ENCODE measurements at regions not wholly inside any gene's neighbourhood (a gene's known extent, or its start where the extent isn't known, plus 50 kb on each side); places are given as distances from the start of the nearest gene placed in this dataset.
"Not testable (repeated sequence)": the region's sequence is repeated elsewhere in the genome, so short reads cannot be mapped to it uniquely, and the experiment has no call there.

DNA sequence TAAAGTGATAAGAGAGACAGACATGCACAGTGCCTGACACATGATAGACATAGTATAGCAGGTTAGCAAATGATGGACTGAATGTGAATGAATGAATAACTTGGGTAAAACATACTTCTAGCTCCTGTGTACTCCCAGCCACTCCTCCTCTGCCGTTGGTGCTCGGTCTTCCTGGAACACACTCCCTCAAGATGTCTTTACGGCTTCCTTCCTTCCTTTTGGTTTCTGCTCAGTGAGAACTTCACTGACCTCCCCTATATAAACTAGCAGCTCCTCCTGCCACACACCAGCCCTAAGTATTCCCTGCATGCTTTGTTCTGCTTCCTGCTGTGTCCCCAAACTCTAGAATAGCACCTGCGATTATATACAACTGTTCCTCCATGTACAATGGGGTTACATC, 50.2 kb downstream of the RAD54L2 start:
- DNase-seq (ENCODE audit: extremely low read depth in 1 of 11, low read depth in 9 of 11, low spot score in 4 of 11), result no peak

DNA sequence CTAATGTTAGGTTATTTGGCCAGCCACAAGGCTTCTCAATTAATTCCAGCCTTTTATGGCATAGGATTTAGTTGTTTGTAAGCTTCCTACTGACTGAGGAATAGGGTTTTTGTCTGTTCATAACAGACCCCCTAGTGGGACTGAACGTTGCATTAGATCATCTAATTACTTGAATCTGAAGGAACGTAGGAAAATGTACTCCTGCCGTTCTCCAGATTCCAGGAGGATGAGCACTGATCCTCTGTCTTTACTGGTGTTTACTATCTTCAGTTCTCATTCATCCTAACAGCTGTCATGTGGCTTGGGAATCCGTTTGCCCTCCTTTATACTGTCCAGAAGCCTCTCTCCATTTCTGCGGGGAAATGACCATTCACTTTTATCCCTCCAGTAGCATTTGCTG, 52.7 kb downstream of the RAD54L2 start:
- no peak for DNase-seq (ENCODE audit: extremely low read depth in 1 of 11, low read depth in 9 of 11, low spot score in 4 of 11)

DNA sequence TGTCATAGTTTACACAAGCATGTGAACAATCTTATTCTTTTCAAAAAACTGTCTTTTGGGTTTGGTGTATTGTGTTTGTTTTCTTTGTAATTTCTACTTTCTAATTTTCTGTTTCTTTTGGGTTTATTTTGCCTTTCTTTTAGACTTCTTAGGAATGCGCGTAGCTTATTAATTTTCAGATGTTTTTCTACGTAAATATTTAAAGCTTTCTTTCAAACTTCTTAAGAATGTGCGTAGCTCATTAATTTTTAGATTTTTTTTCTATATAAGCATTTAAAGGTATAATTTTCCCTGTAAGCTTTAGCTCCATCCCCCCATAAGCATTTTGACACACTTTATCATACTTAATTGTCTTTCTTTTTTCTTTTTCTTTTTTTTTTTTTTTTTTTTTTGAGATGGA, 55.2 kb downstream of the RAD54L2 start:
- DNase-seq (ENCODE audit: extremely low read depth in 1 of 11, low read depth in 9 of 11, low spot score in 4 of 11), result no peak

DNA sequence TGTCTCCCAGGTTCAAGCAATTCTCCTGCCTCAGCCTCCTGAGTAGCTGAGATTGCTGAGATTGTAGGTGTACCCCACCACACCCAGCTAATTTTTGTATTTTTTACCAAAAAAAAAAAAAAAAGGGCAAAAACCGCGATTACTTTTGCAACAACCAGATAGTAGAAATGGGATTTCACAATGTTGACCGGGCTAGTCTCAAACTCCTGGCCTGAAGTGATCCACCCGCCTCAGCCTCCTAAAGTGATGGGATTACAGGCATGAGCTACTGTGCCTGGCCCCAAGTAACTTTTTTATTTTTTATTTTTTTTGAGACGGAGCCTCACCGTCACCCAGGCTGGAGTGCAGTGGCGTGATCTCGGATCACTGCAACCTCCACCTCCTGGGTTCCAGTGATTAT, 61.1 kb downstream of the RAD54L2 start:
- not testable (repeated sequence) for DNase-seq (ENCODE audit: extremely low read depth in 1 of 11, low read depth in 9 of 11, low spot score in 4 of 11)

DNA sequence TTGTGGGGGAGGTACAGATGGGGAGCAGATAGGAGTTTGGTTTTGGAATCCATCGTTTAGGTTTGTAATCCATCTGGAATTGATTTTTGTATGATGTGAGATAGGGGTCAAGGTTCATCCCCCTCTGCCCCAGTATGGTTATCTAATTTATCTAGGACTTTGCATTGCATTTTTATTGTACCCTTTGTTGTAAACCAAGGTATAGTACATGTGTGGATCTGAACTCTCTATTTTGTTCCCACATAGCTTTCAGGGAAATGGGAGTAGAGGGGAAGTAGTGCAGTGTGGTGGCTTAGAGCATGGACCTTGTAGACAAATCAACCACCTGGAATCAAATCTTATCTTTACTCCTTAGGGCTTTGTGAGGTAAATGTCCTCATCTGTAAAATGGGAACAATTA, 65.7 kb downstream of the RAD54L2 start:
- DNase-seq (ENCODE audit: extremely low read depth in 1 of 11, low read depth in 9 of 11, low spot score in 4 of 11), result no peak

DNA sequence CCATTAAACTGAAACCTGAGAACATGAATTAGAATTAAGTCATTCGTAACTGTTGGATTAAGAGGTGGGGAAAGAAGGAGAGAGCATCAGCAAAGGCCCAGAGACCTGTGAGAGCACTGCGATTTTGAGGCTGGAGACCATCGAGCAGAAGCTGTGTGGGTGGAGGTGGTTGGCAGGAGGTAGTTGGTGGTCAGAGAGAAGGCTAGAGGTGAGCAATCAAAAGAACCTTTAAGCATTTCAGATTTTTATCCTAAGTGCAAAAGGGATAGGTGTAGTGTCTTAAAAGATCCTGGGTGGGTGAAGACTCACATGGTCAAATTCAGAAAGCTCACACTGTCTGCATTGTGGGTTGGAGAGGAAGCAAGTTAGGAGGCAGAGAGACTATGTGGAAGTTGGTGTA, 65.1 kb upstream of the TEX264 start:
- no peak for DNase-seq (ENCODE audit: extremely low read depth in 1 of 11, low read depth in 9 of 11, low spot score in 4 of 11)

DNA sequence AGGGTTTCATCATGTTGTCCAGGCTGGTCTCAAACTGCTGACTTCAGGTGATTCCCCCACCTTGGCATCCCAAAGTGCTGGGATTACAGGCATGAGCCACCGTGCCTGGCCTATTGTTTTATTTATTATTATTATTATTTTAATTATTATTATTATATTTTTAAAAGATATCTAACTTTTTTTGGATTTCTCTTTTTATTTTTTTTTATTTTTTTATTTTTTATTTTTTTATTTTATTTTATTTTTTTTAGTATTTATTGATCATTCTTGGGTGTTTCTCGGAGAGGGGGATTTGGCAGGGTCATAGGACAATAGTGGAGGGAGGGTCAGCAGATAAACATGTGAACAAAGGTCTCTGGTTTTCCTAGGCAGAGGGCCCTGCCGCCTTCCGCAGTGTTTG, 64.2 kb upstream of the TEX264 start:
- not testable (repeated sequence) for DNase-seq (ENCODE audit: extremely low read depth in 1 of 11, low read depth in 9 of 11, low spot score in 4 of 11)

DNA sequence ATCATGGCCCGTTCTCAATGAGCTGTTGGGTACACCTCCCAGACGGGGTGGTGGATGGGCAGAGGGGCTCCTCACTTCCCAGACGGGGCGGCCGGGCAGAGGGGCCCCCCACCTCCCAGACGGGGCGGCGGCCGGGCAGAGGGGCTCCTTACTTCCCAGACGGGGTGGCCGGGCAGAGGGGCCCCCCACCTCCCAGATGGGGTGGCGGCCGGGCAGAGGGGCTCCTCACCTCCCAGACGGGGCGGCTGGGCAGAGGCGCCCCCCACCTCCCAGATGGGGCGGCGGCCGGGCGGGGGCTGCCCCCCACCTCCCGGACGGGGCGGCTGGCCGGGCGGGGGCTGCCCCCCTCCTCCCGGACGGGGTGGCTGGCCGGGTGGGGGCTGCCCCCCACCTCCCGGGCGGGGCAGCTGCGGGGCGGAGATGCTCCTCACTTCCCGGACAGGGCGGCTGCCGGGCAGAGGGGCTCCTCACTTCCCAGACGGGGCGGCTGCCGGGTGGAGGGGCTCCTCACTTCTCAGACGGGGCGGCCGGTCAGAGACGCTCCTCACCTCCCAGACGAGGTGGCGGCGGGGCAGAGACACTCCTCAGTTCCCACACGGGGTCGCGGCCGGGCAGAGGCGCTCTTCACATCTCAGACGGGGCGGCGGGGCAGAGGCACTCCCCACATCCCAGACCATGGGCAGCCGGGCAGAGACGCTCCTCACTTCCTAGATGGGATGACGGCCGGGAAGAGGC, 63.3 kb upstream of the TEX264 start:
- not testable (repeated sequence) for DNase-seq (ENCODE audit: extremely low read depth in 1 of 11, low read depth in 9 of 11, low spot score in 4 of 11)

DNA sequence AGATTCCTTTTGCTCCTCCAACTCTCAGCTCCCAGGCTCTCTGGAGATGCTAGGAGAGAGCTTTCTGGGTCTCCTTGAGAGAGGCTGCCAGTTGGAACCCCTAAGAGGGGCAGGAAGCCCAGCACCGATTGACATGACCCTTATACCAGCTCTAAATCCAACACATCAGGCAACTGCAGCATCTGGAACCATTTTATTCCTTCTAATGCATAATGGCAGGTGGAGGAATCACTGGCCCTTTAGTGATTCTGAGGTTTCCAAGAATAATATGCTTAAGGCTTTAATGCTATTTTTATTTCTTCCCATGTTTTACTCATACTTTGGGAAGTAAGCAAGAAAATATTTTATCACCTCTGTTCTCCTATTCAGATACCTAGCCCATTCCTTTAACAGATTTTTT, 60.3 kb upstream of the TEX264 start:
- DNase-seq (ENCODE audit: extremely low read depth in 1 of 11, low read depth in 9 of 11, low spot score in 4 of 11), result no peak

DNA sequence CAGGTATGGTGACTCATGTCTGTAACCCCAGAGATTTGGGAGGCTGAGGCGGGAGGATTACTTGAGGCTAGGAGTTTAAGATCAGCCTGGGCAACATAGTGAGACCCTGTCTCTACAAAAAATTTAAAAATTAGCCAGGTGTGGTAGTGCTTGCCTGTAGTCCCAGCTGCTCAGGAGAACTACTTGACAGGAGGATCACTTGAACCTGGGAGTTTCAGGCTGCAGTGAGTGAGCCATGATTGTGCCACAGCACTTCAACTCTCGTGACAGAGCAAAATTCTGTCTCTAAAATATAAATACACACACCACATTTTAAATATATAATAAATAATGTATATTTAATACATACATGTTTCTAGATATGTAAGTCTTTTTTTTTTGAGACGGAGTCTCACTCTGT, 53.5 kb upstream of the TEX264 start:
- no peak for DNase-seq (ENCODE audit: extremely low read depth in 1 of 11, low read depth in 9 of 11, low spot score in 4 of 11)

DNA sequence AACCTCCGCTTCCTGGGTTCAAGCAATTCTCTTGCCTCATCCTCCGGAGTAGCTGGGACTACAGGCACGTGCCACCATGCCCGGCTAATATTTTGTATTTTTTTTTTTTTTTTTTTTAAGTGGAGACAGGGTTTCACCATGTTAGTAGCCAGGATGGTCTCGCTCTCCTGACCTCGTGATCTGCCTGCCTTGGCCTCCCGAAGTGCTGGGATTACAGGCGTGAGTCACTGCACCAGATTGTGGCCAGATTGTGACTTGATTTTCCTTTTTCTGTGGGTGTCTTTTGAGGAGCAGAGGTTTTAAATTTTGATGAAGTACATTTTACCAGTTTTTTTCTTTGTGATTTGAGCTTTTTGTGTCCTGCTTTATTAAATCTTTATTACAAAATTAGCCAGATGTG, 53.0 kb upstream of the TEX264 start:
- not testable (repeated sequence) for DNase-seq (ENCODE audit: extremely low read depth in 1 of 11, low read depth in 9 of 11, low spot score in 4 of 11)

DNA sequence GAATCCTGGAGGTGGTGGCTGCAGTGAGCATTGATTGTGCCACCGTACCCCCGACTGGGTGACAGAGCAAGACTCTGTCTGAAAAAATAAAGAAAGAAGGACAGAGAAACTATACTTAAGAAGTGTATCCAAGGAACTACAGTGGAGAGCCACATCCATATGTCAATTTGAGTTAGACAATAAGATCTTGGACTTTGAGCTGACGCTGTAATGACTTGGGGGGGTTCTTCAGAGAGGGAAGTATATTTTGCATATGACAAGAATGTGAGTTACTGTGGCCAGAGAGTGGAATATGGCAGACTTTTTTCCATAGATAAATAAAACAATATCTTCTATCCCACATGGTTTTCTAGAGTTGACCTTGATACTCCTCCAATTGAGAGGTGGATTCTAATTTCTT, 52.6 kb upstream of the TEX264 start:
- DNase-seq (ENCODE audit: extremely low read depth in 1 of 11, low read depth in 9 of 11, low spot score in 4 of 11), result no peak

DNA sequence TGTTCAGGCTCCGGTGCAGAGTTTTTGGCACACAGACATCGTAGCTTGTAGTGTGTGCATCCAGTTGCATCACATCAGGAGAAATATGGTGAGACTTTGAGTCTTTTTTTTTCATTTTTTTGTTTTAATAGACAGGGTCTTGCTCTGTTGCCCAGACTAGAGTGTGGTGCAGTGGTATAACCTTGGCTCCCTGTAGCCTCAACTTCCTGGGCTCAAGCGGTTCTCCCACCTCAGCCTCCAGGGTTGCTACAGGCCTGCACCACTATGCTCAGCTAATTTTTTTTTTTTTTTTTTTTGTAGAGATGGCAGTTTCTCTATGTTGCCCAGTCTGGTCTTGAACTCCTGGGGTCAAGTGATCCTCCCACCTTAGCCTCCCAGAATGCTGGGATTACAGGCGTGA, 51.1 kb upstream of the TEX264 start:
- DNase-seq (ENCODE audit: extremely low read depth in 1 of 11, low read depth in 9 of 11, low spot score in 4 of 11), result no peak

DNA sequence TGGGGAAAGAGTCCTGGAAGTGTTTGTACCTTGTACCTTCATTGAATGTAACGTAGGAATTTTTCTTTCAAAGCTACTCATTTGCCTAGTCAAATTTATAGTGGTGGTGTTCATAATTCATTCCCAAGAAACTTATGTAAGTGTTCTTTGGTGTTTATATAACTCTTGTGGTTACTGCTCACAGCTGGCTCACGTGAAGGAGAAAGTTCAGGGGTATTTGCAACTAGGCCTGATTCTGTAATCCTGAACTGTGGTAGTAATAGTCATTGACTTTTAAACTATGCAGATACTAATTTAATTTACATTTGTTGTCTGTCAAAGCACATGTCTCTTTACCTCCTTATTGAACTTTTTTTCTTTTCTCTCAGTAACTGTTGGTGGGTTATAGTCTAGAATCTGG, 50.5 kb upstream of the TEX264 start:
- DNase-seq (ENCODE audit: extremely low read depth in 1 of 11, low read depth in 9 of 11, low spot score in 4 of 11), result peak in 2 of 11 donors; percentile 6 to 8

DNA sequence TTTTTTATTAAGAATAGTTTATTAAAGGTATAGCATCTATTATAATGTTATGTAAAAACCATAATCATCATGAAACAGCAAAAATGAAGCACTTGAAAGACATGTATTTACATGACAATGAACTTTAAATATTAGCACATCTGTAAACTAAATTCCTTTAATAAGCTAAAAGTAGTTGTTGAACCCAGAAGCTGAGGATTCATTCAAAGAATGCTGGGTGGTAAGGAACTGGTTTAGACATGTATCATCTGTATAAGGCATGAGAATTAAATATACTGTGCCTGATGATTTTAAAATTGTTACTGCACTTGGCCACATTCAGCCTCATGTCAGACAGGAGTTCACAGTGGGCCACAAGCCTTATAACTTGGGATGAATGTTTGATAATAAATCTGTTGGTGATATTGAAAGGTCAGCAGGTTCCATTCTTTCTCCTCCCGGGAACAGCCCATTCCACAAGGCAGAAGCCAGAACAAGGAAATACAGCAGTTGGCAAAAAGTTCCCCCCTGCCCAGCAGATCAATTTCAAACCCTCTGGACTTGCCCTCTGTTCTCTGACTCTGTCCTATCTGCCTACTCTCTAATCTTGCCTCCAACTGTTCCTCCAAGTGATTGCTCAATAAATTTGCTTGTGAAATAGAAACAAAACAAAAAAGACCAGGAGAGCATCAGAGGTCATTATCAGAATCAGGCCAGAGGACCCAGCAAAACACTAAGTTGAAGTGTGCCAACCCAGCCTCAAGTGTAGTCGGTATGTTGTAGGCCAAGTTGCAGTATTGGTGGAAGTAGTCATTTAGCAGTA, 49.8 kb upstream of the TEX264 start:
- no peak for DNase-seq (ENCODE audit: extremely low read depth in 1 of 11, low read depth in 9 of 11, low spot score in 4 of 11)

Measured in renal cortex interstitium (tissue), 11 donors.